Activated CD8-positive, alpha-beta memory T cell treated with anti-CD3 and anti-CD28 coated beads for 48 hours (primary cell): ENCODE measurements at regions not wholly inside any gene's neighbourhood (a gene's known extent, or its start where the extent isn't known, plus 50 kb on each side); places are given as distances from the start of the nearest gene placed in this dataset.

Source experiments
- DNase-seq, 3 experiments: peaks; one replicate each; pipeline ENCODE4 v3.0.0-alpha.2; 2020; ENCODE audit warnings: low read depth in 2 of 3, low spot score in 2 of 3

DNA sequence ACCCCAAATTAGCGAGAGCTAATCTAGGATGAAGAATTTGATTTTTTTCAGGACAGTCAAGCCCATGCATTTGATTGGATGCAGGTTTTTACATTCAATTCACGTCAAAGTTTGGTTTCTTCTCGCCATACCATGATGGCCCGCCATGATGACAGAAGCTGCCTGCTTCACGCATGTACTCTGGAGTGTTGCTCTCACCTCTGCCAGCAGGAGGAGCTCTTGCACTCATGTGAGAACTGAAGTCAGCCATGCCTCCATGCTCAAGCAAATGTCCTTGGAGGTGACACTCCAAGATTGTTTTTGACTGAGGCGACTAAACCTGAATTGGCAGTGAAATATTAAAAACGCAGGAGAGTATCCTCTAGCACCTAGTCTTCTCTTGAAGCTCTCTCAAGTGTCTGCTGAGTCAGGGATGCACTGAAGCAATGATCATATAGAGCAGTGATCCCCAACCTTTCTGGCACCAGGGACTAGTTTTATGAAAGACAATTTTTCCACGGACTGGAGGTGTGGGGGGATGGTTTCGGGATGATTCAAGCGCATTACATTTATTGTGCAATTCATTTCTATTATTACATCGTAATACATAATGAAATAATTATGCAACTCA, 120.9 kb downstream of the SAMMSON start:
- peak; percentile 15 to 27 (median 20) for DNase-seq

DNA sequence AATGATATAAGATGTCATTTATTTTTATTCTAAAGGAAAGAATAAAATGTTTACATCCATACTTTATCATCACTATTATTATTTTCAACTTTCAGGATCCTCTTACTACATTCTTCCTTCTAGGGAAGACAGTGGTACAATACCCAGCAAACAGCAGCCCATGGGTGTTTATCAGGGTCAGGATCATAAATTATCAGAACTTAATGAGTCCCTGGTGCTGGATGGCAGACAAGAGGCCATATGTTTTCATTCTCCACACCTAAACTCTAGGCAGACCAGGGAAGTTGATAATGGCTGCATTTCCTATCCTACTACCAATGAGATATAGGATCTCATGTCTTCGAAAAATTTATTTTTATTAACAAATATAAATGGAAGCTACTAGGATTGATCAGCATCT, 127.7 kb downstream of the SAMMSON start:
- DNase-seq = no peak

DNA sequence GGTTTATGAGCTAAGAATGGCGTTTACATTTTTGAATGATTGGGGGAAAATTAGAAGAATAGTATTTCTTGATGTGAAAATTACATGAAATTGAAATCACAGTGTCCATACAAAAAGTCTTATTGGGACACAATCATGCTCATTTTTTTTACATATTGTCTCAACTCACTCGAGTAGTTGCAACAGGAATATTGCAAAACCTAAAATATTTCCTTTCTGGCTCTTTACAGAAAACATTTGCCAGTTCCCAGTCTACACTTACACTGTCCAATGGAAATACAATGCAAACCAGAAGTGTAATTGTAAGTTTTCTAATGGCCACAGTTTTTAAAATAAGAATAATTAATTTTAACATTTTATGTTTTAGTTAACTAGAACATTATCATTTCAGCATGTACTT, 137.8 kb downstream of the SAMMSON start:
- no peak for DNase-seq

DNA sequence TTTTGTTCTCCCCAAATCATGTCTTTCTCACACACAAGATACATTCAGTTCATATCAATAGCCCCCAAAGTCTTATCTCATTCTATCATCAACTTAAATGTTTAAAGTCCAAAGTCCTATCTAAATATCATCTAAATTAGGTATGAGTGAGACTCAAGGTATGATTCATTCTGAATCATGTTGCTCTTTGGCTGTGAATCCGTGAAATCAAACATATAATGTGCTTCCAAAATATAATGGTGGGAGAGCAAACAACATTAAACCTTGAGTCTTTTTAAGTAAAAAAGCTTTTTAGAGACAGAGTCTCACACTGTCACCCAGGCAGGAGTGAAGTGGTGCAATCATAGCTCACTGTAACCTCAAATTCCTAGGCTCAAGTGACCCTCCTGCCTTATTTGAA, 139.1 kb downstream of the SAMMSON start:
- no peak for DNase-seq
